Osteoblast (primary cell): ENCODE measurements at regions not wholly inside any gene's neighbourhood (a gene's known extent, or its start where the extent isn't known, plus 50 kb on each side); places are given as distances from the start of the nearest gene placed in this dataset.

ENCODE experiments used
- DNase-seq: peaks from one replicate; pipeline ENCODE4 v3.0.0; 2011; ENCODE audit warnings: low spot score, mixed read lengths; ENCODE audit not compliant: insufficient read length; ENCODE audit errors: missing footprints
- H2AFZ ChIP-seq: 2 replicates; pipeline ENCODE4 v1.6.0; 2011; ENCODE audit warnings: mild to moderate bottlenecking, low read length
- H3K27ac ChIP-seq: 2 replicates; pipeline ENCODE4 v1.5.1; 2011; ENCODE audit warnings: mild to moderate bottlenecking, low read depth, low read length, moderate library complexity
- H3K27me3 ChIP-seq: 2 replicates; pipeline ENCODE4 v1.6.0; 2012; ENCODE audit warnings: mild to moderate bottlenecking, control low read depth, inconsistent platforms, low read length, moderate library complexity; ENCODE audit not compliant: insufficient read depth
- H3K36me3 ChIP-seq: 2 replicates; pipeline ENCODE4 v1.5.1; 2011; ENCODE audit warnings: mild to moderate bottlenecking, low read length, control low read depth, moderate library complexity; ENCODE audit not compliant: insufficient read depth
- H3K4me1 ChIP-seq: 2 replicates; pipeline ENCODE4 v1.5.1; 2011; ENCODE audit warnings: mild to moderate bottlenecking, low read length, control low read depth, moderate library complexity; ENCODE audit not compliant: insufficient read depth
- H3K4me2 ChIP-seq: 2 replicates; pipeline ENCODE4 v1.6.0; 2011; ENCODE audit warnings: mild to moderate bottlenecking, low read length; ENCODE audit not compliant: insufficient read depth
- H3K4me3 ChIP-seq: fragments of 200-600 bp; sonication (generic); 3 replicates; pipeline ENCODE4 v1.5.1; 2012; ENCODE audit warnings: mild to moderate bottlenecking, low read length, inconsistent platforms; ENCODE audit not compliant: insufficient read depth
- H3K79me2 ChIP-seq: 2 replicates; pipeline ENCODE4 v1.6.0; 2012; ENCODE audit warnings: mild to moderate bottlenecking, low read length, control low read depth, inconsistent platforms; ENCODE audit not compliant: insufficient read depth
- H3K9me3 ChIP-seq: 2 replicates; pipeline ENCODE4 v1.5.1; 2011; ENCODE audit warnings: low read depth, low read length, control low read depth
- H4K20me1 ChIP-seq: 2 replicates; pipeline ENCODE4 v1.6.0; 2012; ENCODE audit warnings: mild to moderate bottlenecking, low read length, control low read depth; ENCODE audit not compliant: insufficient read depth
- CTCF ChIP-seq: IDR thresholded peaks from 2 replicates; pipeline ENCODE4 v1.5.1; 2011; ENCODE audit warnings: mild to moderate bottlenecking, low read depth, low read length, moderate library complexity; ENCODE audit errors: extremely low read depth

- Histone ChIP-seq H4K20me1 (no peaks in the 10 kb centered on the region), H3K4me3 (no peak overlapping the region), H3K79me2 (no peaks in the 10 kb centered on the region), H3K27me3 (no peaks in the 10 kb centered on the region), H3K9me3 (peaks cover 20% of the 10 kb centered on the region), H3K36me3 (no peaks in the 10 kb centered on the region), H3K4me1 (no peaks in the 10 kb centered on the region), H3K4me2 (no peak overlapping the region), H3K27ac (no peak overlapping the region), H2AFZ (no peak overlapping the region)
- DNase-seq = peak; percentile 1
- no peak for TF ChIP-seq CTCF
These were observed 1125.4 kb downstream of the EFNA5 start for GRCh38 chr5:106545325-106545724.

GRCh38 chr5:106543330-106543729, 1127.4 kb downstream of the EFNA5 start:
- no peak for TF ChIP-seq CTCF
- Histone ChIP-seq H3K4me2 (no peak overlapping the region), H3K9me3 (peaks cover 20% of the 10 kb centered on the region), H3K79me2 (no peaks in the 10 kb centered on the region), H3K36me3 (no peaks in the 10 kb centered on the region), H3K27ac (no peak overlapping the region), H3K4me1 (no peaks in the 10 kb centered on the region), H3K27me3 (no peaks in the 10 kb centered on the region), H3K4me3 (no peak overlapping the region), H2AFZ (no peak overlapping the region), H4K20me1 (no peaks in the 10 kb centered on the region)
- no peak for DNase-seq

GRCh38 chr5:106530150-106530549, 1140.6 kb downstream of the EFNA5 start:
- H3K36me3 ChIP-seq = no peaks in the 10 kb centered on the region
- no peak overlapping the region for H3K27ac ChIP-seq
- H3K4me1 ChIP-seq = no peaks in the 10 kb centered on the region
- H4K20me1 ChIP-seq = no peaks in the 10 kb centered on the region
- H3K27me3 ChIP-seq = no peaks in the 10 kb centered on the region
- no peak overlapping the region for H3K4me3 ChIP-seq
- no peak overlapping the region for H3K4me2 ChIP-seq
- no peak overlapping the region for H2AFZ ChIP-seq
- no peak for TF ChIP-seq CTCF
- DNase-seq = no peak
- no peaks in the 10 kb centered on the region for H3K79me2 ChIP-seq
- H3K9me3 ChIP-seq = no peaks in the 10 kb centered on the region

- DNase-seq = no peak
- Histone ChIP-seq H4K20me1 (no peaks in the 10 kb centered on the region), H3K4me2 (no peak overlapping the region), H3K4me1 (no peaks in the 10 kb centered on the region), H3K36me3 (no peaks in the 10 kb centered on the region), H3K79me2 (no peaks in the 10 kb centered on the region), H3K27ac (no peak overlapping the region), H3K9me3 (no peaks in the 10 kb centered on the region), H3K27me3 (no peaks in the 10 kb centered on the region), H3K4me3 (no peak overlapping the region), H2AFZ (no peak overlapping the region)
- no peak for TF ChIP-seq CTCF
These were observed 1145.3 kb downstream of the EFNA5 start for GRCh38 chr5:106525438-106525837.
